ENCODE measurements at regions not wholly inside any gene's neighbourhood (a gene's known extent, or its start where the extent isn't known, plus 50 kb on each side); places are given as distances from the start of the nearest gene placed in this dataset.

GRCh38 chr3:25171118-25171807 is 256.8 kb upstream of the RARB start:
- no peak for TF ChIP-seq CTCF (IDR thresholded peaks at IDR 0.05; ENCODE audit: insufficient read depth, low read length)
- DNase-seq (ENCODE audit: low read depth) = no peak
- H3K4me3 ChIP-seq (ENCODE audit: low read depth, low read length) = no peak overlapping the region

GRCh38 chr3:25171897-25172296 is 256.2 kb upstream of the RARB start:
- TF ChIP-seq CTCF (IDR thresholded peaks at IDR 0.05; ENCODE audit: insufficient read depth, low read length) = no peak
- no peak overlapping the region for H3K4me3 ChIP-seq (ENCODE audit: low read depth, low read length)
- DNase-seq (ENCODE audit: low read depth) = no peak

GRCh38 chr3:25173606-25174005 is 254.5 kb upstream of the RARB start:
- DNase-seq (ENCODE audit: low read depth) = no peak
- no peak for TF ChIP-seq CTCF (IDR thresholded peaks at IDR 0.05; ENCODE audit: insufficient read depth, low read length)
- H3K4me3 ChIP-seq (ENCODE audit: low read depth, low read length) = no peak overlapping the region

GRCh38 chr3:25174251-25174650 is 253.8 kb upstream of the RARB start:
- no peak overlapping the region for H3K4me3 ChIP-seq (ENCODE audit: low read depth, low read length)
- no peak for DNase-seq (ENCODE audit: low read depth)
- TF ChIP-seq CTCF (IDR thresholded peaks at IDR 0.05; ENCODE audit: insufficient read depth, low read length) = no peak

- no peak overlapping the region for H3K4me3 ChIP-seq (ENCODE audit: low read depth, low read length)
- no peak for TF ChIP-seq CTCF (IDR thresholded peaks at IDR 0.05; ENCODE audit: insufficient read depth, low read length)
- no peak for DNase-seq (ENCODE audit: low read depth)
Observed at GRCh38 chr3:25177041-25177440, 251.0 kb upstream of the RARB start.

GRCh38 chr3:25178672-25179071 is 249.4 kb upstream of the RARB start:
- no peak for TF ChIP-seq CTCF (IDR thresholded peaks at IDR 0.05; ENCODE audit: insufficient read depth, low read length)
- no peak overlapping the region for H3K4me3 ChIP-seq (ENCODE audit: low read depth, low read length)
- no peak for DNase-seq (ENCODE audit: low read depth)

GRCh38 chr3:25181096-25181495 is 247.0 kb upstream of the RARB start:
- no peak overlapping the region for H3K4me3 ChIP-seq (ENCODE audit: low read depth, low read length)
- TF ChIP-seq CTCF (IDR thresholded peaks at IDR 0.05; ENCODE audit: insufficient read depth, low read length) = no peak
- DNase-seq (ENCODE audit: low read depth) = no peak
